ENCODE measurements at regions not wholly inside any gene's neighbourhood (a gene's known extent, or its start where the extent isn't known, plus 50 kb on each side); places are given as distances from the start of the nearest gene placed in this dataset.

DNA sequence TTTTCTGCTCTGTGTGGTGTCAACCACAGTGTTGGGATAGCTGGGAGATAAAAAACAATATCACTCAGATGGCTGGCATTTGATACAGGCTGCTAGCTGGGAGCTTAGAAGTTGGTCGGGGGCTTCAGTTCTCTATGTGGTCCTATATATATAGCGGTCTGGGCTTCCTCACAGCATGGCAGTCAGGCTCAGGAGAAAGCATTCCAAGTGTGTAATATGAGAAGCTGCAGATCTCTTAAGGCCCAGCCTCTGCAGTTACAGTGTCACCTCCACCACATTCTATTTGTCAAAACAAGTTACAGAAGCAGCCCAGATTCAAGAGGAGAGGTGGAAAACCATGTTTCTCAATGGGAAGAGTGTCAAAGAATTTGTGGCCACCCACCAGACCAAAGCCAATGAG lies 108.1 kb upstream of the NIPBL start:
- no peaks in the 10 kb centered on the region for H3K4me1 Mint-ChIP-seq (ENCODE audit: low read depth)
- intact Hi-C loops (cut with micrococcal nuclease): no loop called here
- POLR2A ChIA-PET: no interaction called here
- H3K4me3 Mint-ChIP-seq: no peak overlapping the region
- DNase-seq (no peak), ATAC-seq (no peak)
- peaks cover 6% of the 10 kb centered on the region for H3K27me3 Mint-ChIP-seq
- no peaks in the 10 kb centered on the region for H3K9me3 Mint-ChIP-seq
- H3K27ac Mint-ChIP-seq: no peak overlapping the region
- CTCF ChIA-PET: interaction anchor here (2.5 kb wide), 1 partner anchor 29 kb away, joined by 10 read pairs; no protein-coding TSS in a partner anchor
- TF ChIP-seq CTCF (IDR thresholded peaks at IDR 0.05): no peak
- H3K36me3 Mint-ChIP-seq (ENCODE audit: low read depth): no peaks in the 10 kb centered on the region

GRCh38 chr5:36769129-36769770 lies 107.3 kb upstream of the NIPBL start:
- ATAC-seq: no peak
- no peak for DNase-seq
- intact Hi-C loops (cut with micrococcal nuclease): no loop called here
- Mint-ChIP-seq H3K27me3 (peaks cover 6% of the 10 kb centered on the region), H3K36me3 (ENCODE audit: low read depth) (no peaks in the 10 kb centered on the region), H3K4me3 (no peak overlapping the region), H3K27ac (no peak overlapping the region), H3K9me3 (no peaks in the 10 kb centered on the region), H3K4me1 (ENCODE audit: low read depth) (no peaks in the 10 kb centered on the region)
- no peak for TF ChIP-seq CTCF (IDR thresholded peaks at IDR 0.05)
- CTCF ChIA-PET: interaction anchor here (2.5 kb wide), 1 partner anchor 30 kb away, joined by 10 read pairs; no protein-coding TSS in a partner anchor
- POLR2A ChIA-PET: no interaction called here

GRCh38 chr5:36770125-36770524 lies 106.4 kb upstream of the NIPBL start:
- no peak for TF ChIP-seq CTCF (IDR thresholded peaks at IDR 0.05)
- Mint-ChIP-seq H3K4me3 (no peak overlapping the region), H3K27ac (no peak overlapping the region), H3K27me3 (peaks cover 6% of the 10 kb centered on the region), H3K36me3 (ENCODE audit: low read depth) (no peaks in the 10 kb centered on the region), H3K4me1 (ENCODE audit: low read depth) (no peaks in the 10 kb centered on the region), H3K9me3 (no peaks in the 10 kb centered on the region)
- intact Hi-C loops (cut with micrococcal nuclease): no loop called here
- DNase-seq: no peak
- ATAC-seq: no peak
- POLR2A ChIA-PET: no interaction called here
- CTCF ChIA-PET: no interaction called here

DNA sequence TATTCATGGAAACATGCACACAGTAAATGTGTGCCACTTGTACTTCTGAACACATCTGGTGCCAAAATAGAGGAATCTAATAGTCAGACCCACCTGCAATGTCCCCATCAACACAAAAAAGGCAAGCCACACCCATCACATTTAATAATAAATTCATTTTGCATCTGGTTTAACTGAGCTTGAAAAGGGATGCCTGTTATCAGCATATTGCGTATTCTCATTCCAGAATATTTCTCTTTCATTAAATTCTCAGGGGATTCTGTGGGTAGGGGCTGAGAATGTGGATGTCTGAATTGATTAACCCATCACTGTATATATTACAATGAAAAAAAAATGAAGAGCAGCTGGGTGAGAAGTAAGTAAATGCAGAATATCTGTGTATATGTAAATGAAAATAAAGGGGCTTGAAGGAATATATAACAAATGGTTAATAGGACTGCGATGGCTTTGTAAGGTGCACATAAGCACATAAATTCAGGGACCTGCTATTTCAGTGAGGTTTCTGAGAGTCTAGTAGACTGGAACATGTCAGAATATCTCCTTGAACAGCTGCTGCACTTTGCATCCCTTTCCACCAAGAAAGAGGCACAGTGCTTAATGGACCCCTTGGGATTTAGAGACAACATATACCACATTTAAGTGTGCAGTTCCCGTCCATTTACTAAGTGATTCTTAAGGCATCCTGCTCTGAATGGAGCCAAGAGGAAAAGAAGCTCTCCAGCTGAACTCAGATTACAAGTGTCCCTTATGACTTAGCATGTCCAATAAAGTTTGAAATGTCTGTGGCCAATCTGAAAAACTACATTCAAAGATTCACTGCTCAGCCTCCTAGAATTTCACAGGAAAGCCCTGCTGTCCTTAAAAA lies 104.1 kb upstream of the NIPBL start:
- H3K4me1 Mint-ChIP-seq (ENCODE audit: low read depth): no peaks in the 10 kb centered on the region

More for the DNA sequence above, 104.1 kb upstream of the NIPBL start:
- peaks cover 9% of the 10 kb centered on the region for H3K27me3 Mint-ChIP-seq
- no peaks in the 10 kb centered on the region for H3K36me3 Mint-ChIP-seq (ENCODE audit: low read depth)
- H3K9me3 Mint-ChIP-seq: no peaks in the 10 kb centered on the region
- intact Hi-C loops (cut with micrococcal nuclease): no loop called here
- ChIA-PET CTCF (interaction anchor here (1.3 to 1.5 kb wide), 2 partner anchors 28 to 98 kb away, joined by 4 read pairs; no protein-coding TSS in a partner anchor), POLR2A (no interaction called here)
- no peak overlapping the region for H3K4me3 Mint-ChIP-seq
- no peak for TF ChIP-seq CTCF (IDR thresholded peaks at IDR 0.05)
- H3K27ac Mint-ChIP-seq: no peak overlapping the region
- no peak for ATAC-seq
- no peak for DNase-seq

Data from activated CD8-positive, alpha-beta T cell treated with anti-CD3 and anti-CD28 coated beads for 36 hours (primary cell).